LHCN-M2 (cell line): ENCODE measurements at regions not wholly inside any gene's neighbourhood (a gene's known extent, or its start where the extent isn't known, plus 50 kb on each side); places are given as distances from the start of the nearest gene placed in this dataset.
A peak's percentile ranks its signal among the peaks of the same experiment; 100 is the strongest.

Experiments
- DNase-seq: peaks from one replicate; pipeline ENCODE4 v3.0.0-alpha.2; 2012; ENCODE audit warnings: low read depth

- DNase-seq = no peak
These were observed 186.7 kb upstream of the SLITRK2 start for GRCh38 chrX:145630806-145631435.

GRCh38 chrX:145631461-145631951, 186.1 kb upstream of the SLITRK2 start:
- DNase-seq = no peak

GRCh38 chrX:145654486-145654885, 163.1 kb upstream of the SLITRK2 start:
- DNase-seq = no peak

GRCh38 chrX:145673841-145674240, 143.8 kb upstream of the SLITRK2 start:
- no peak for DNase-seq

GRCh38 chrX:145677109-145677817, 140.4 kb upstream of the SLITRK2 start:
- no peak for DNase-seq

- no peak for DNase-seq
These were observed 134.9 kb upstream of the SLITRK2 start for GRCh38 chrX:145682518-145683298.

GRCh38 chrX:145687146-145687545, 130.5 kb upstream of the SLITRK2 start:
- no peak for DNase-seq

GRCh38 chrX:145687707-145688106, 129.9 kb upstream of the SLITRK2 start:
- no peak for DNase-seq

GRCh38 chrX:145694048-145694447, 123.6 kb upstream of the SLITRK2 start:
- no peak for DNase-seq

GRCh38 chrX:145715641-145716138, 101.9 kb upstream of the SLITRK2 start:
- DNase-seq = no peak

- DNase-seq = no peak
These were observed 101.4 kb upstream of the SLITRK2 start for GRCh38 chrX:145716226-145716625.

GRCh38 chrX:145727476-145727875, 90.2 kb upstream of the SLITRK2 start:
- peak; percentile 2 for DNase-seq

- DNase-seq = peak; percentile 36
These were observed 88.0 kb upstream of the SLITRK2 start for GRCh38 chrX:145729635-145730034.

- peak; percentile 38 for DNase-seq
These were observed 82.6 kb upstream of the SLITRK2 start for GRCh38 chrX:145735036-145735435.

- DNase-seq = peak; percentile 76
These were observed 65.7 kb upstream of the SLITRK2 start for GRCh38 chrX:145751943-145752342.
